ENCODE measurements at regions not wholly inside any gene's neighbourhood (a gene's known extent, or its start where the extent isn't known, plus 50 kb on each side); places are given as distances from the start of the nearest gene placed in this dataset.

GRCh38 chr5:88401686-88402085 lies 133.0 kb upstream of the TMEM161B start:
- H3K27me3 Mint-ChIP-seq = peaks cover 11 to 27% (median 14%) of the 10 kb centered on the region in 5 donors
- H3K9me3 ChIP-seq (ENCODE audit: control insufficient read depth in 2 of 3, low read length in 3 of 3) = no peaks in the 10 kb centered on the region
- H3K4me3 ChIP-seq (ENCODE audit: low read length) = no peak overlapping the region
- H3K27ac Mint-ChIP-seq = no peak overlapping the region
- H3K27ac ChIP-seq (ENCODE audit: low read depth, low read length) = no peak overlapping the region
- peaks cover 0 to 3% (median 0%) of the 10 kb centered on the region in 7 donors for H3K4me1 Mint-ChIP-seq
- H3K4me3 Mint-ChIP-seq = no peak overlapping the region
- H3K27me3 ChIP-seq (ENCODE audit: control insufficient read depth in 2 of 2, insufficient read depth in 2 of 2, low read length in 2 of 2) = peaks cover 0 to 3% of the 10 kb centered on the region in 2 donors
- no peak for DNase-seq
- peaks cover 0 to under 1% (median 0%) of the 10 kb centered on the region in 11 donors for H3K9me3 Mint-ChIP-seq
- no peaks in the 10 kb centered on the region for H3K36me3 ChIP-seq (ENCODE audit: control insufficient read depth in 2 of 3, insufficient read depth in 3 of 3, low read length in 3 of 3)
- no peaks in the 10 kb centered on the region for H3K36me3 Mint-ChIP-seq
- H3K4me1 ChIP-seq (ENCODE audit: control insufficient read depth in 2 of 2, insufficient read depth in 2 of 2, low read length in 2 of 2) = no peaks in the 10 kb centered on the region
- CTCF ChIA-PET = no interaction called here
- no peak for ATAC-seq
- intact Hi-C loops (cut with micrococcal nuclease) = no loop called here
- POLR2A ChIA-PET = no interaction called here

GRCh38 chr5:88401228-88401627 lies 132.6 kb upstream of the TMEM161B start:
- DNase-seq = no peak

GRCh38 chr5:88399561-88399960 lies 130.9 kb upstream of the TMEM161B start:
- ATAC-seq (no peak), DNase-seq (no peak)
- CTCF ChIA-PET = no interaction called here
- Histone ChIP-seq H3K27ac (ENCODE audit: low read depth, low read length) (no peak overlapping the region), H3K36me3 (ENCODE audit: control insufficient read depth in 2 of 3, insufficient read depth in 3 of 3, low read length in 3 of 3) (no peaks in the 10 kb centered on the region), H3K9me3 (ENCODE audit: control insufficient read depth in 2 of 3, low read length in 3 of 3) (no peaks in the 10 kb centered on the region), H3K4me3 (ENCODE audit: low read length) (no peak overlapping the region), H3K4me1 (ENCODE audit: control insufficient read depth in 2 of 2, insufficient read depth in 2 of 2, low read length in 2 of 2) (no peaks in the 10 kb centered on the region), H3K27me3 (ENCODE audit: control insufficient read depth in 2 of 2, insufficient read depth in 2 of 2, low read length in 2 of 2) (peaks cover 0 to 3% of the 10 kb centered on the region in 2 donors)
- no peak overlapping the region for H3K27ac Mint-ChIP-seq
- no peak overlapping the region for H3K4me3 Mint-ChIP-seq
- H3K9me3 Mint-ChIP-seq = peaks cover 0 to 2% (median 0%) of the 10 kb centered on the region in 11 donors
- H3K36me3 Mint-ChIP-seq = no peaks in the 10 kb centered on the region
- peaks cover 15 to 37% (median 24%) of the 10 kb centered on the region in 5 donors for H3K27me3 Mint-ChIP-seq
- peaks cover 0 to 3% (median 0%) of the 10 kb centered on the region in 7 donors for H3K4me1 Mint-ChIP-seq
- intact Hi-C loops (cut with micrococcal nuclease) = no loop called here
- POLR2A ChIA-PET = no interaction called here

More at GRCh38 chr5:88401228-88401627, 132.6 kb upstream of the TMEM161B start:
- no peaks in the 10 kb centered on the region for H3K9me3 ChIP-seq (ENCODE audit: control insufficient read depth in 2 of 3, low read length in 3 of 3)
- ChIA-PET CTCF (no interaction called here), POLR2A (no interaction called here)
- H3K9me3 Mint-ChIP-seq = peaks cover 0 to 2% (median 0%) of the 10 kb centered on the region in 11 donors
- H3K27ac Mint-ChIP-seq = no peak overlapping the region
- ATAC-seq = no peak
- H3K27me3 Mint-ChIP-seq = peaks cover 12 to 29% (median 18%) of the 10 kb centered on the region in 5 donors
- no peaks in the 10 kb centered on the region for H3K36me3 ChIP-seq (ENCODE audit: control insufficient read depth in 2 of 3, insufficient read depth in 3 of 3, low read length in 3 of 3)
- no peaks in the 10 kb centered on the region for H3K4me1 ChIP-seq (ENCODE audit: control insufficient read depth in 2 of 2, insufficient read depth in 2 of 2, low read length in 2 of 2)
- no peak overlapping the region for H3K27ac ChIP-seq (ENCODE audit: low read depth, low read length)
- H3K4me3 ChIP-seq (ENCODE audit: low read length) = no peak overlapping the region
- H3K36me3 Mint-ChIP-seq = no peaks in the 10 kb centered on the region
- peaks cover 0 to 3% of the 10 kb centered on the region in 2 donors for H3K27me3 ChIP-seq (ENCODE audit: control insufficient read depth in 2 of 2, insufficient read depth in 2 of 2, low read length in 2 of 2)
- H3K4me3 Mint-ChIP-seq = no peak overlapping the region
- H3K4me1 Mint-ChIP-seq = peaks cover 0 to 3% (median 0%) of the 10 kb centered on the region in 7 donors
- intact Hi-C loops (cut with micrococcal nuclease) = no loop called here

GRCh38 chr5:88398316-88398715 lies 129.7 kb upstream of the TMEM161B start:
- Mint-ChIP-seq H3K36me3 (no peaks in the 10 kb centered on the region), H3K4me1 (peaks cover 0 to 3% (median 0%) of the 10 kb centered on the region in 7 donors), H3K4me3 (no peak overlapping the region), H3K27ac (no peak overlapping the region), H3K27me3 (peaks cover 15 to 41% (median 30%) of the 10 kb centered on the region in 5 donors), H3K9me3 (peaks cover 0 to 2% (median 0%) of the 10 kb centered on the region in 11 donors)
- Histone ChIP-seq H3K4me3 (ENCODE audit: low read length) (no peak overlapping the region), H3K4me1 (ENCODE audit: control insufficient read depth in 2 of 2, insufficient read depth in 2 of 2, low read length in 2 of 2) (no peaks in the 10 kb centered on the region), H3K36me3 (ENCODE audit: control insufficient read depth in 2 of 3, insufficient read depth in 3 of 3, low read length in 3 of 3) (no peaks in the 10 kb centered on the region), H3K9me3 (ENCODE audit: control insufficient read depth in 2 of 3, low read length in 3 of 3) (no peaks in the 10 kb centered on the region), H3K27me3 (ENCODE audit: control insufficient read depth in 2 of 2, insufficient read depth in 2 of 2, low read length in 2 of 2) (peaks cover 0 to 3% of the 10 kb centered on the region in 2 donors), H3K27ac (ENCODE audit: low read depth, low read length) (no peak overlapping the region)
- intact Hi-C loops (cut with micrococcal nuclease) = no loop called here
- POLR2A ChIA-PET = no interaction called here
- CTCF ChIA-PET = no interaction called here
- ATAC-seq (no peak), DNase-seq (no peak)

- no peaks in the 10 kb centered on the region for H3K4me1 ChIP-seq (ENCODE audit: control insufficient read depth in 2 of 2, insufficient read depth in 2 of 2, low read length in 2 of 2)
- CTCF ChIA-PET = no interaction called here
- DNase-seq = no peak
- no peaks in the 10 kb centered on the region for H3K36me3 ChIP-seq (ENCODE audit: control insufficient read depth in 2 of 3, insufficient read depth in 3 of 3, low read length in 3 of 3)
- POLR2A ChIA-PET = no interaction called here
- no peak overlapping the region for H3K4me3 ChIP-seq (ENCODE audit: low read length)
- peaks cover 0 to 3% of the 10 kb centered on the region in 2 donors for H3K27me3 ChIP-seq (ENCODE audit: control insufficient read depth in 2 of 2, insufficient read depth in 2 of 2, low read length in 2 of 2)
- no peaks in the 10 kb centered on the region for H3K9me3 ChIP-seq (ENCODE audit: control insufficient read depth in 2 of 3, low read length in 3 of 3)
- H3K27ac ChIP-seq (ENCODE audit: low read depth, low read length) = no peak overlapping the region
- Mint-ChIP-seq H3K27me3 (peaks cover 15 to 41% (median 30%) of the 10 kb centered on the region in 5 donors), H3K36me3 (no peaks in the 10 kb centered on the region), H3K4me3 (no peak overlapping the region), H3K27ac (no peak overlapping the region), H3K4me1 (peaks cover 0 to 3% (median 0%) of the 10 kb centered on the region in 7 donors), H3K9me3 (peaks cover 0 to 2% (median 0%) of the 10 kb centered on the region in 11 donors)
- intact Hi-C loops (cut with micrococcal nuclease) = no loop called here
- no peak for ATAC-seq
These were observed 128.2 kb upstream of the TMEM161B start for GRCh38 chr5:88396751-88397281.

- ChIA-PET CTCF (no interaction called here), POLR2A (no interaction called here)
- intact Hi-C loops (cut with micrococcal nuclease) = no loop called here
- H3K4me1 ChIP-seq (ENCODE audit: control insufficient read depth in 2 of 2, insufficient read depth in 2 of 2, low read length in 2 of 2) = no peaks in the 10 kb centered on the region
- Mint-ChIP-seq H3K4me1 (peaks cover 0 to 3% (median 0%) of the 10 kb centered on the region in 7 donors), H3K27ac (no peak overlapping the region), H3K4me3 (no peak overlapping the region), H3K9me3 (peaks cover 0 to 2% (median 0%) of the 10 kb centered on the region in 11 donors), H3K27me3 (peaks cover 15 to 41% (median 28%) of the 10 kb centered on the region in 5 donors), H3K36me3 (no peaks in the 10 kb centered on the region)
- DNase-seq (no peak), ATAC-seq (no peak)
- H3K4me3 ChIP-seq (ENCODE audit: low read length) = no peak overlapping the region
- no peaks in the 10 kb centered on the region for H3K36me3 ChIP-seq (ENCODE audit: control insufficient read depth in 2 of 3, insufficient read depth in 3 of 3, low read length in 3 of 3)
- H3K27ac ChIP-seq (ENCODE audit: low read depth, low read length) = no peak overlapping the region
- no peaks in the 10 kb centered on the region for H3K9me3 ChIP-seq (ENCODE audit: control insufficient read depth in 2 of 3, low read length in 3 of 3)
- H3K27me3 ChIP-seq (ENCODE audit: control insufficient read depth in 2 of 2, insufficient read depth in 2 of 2, low read length in 2 of 2) = peaks cover 0 to 3% of the 10 kb centered on the region in 2 donors
These were observed 127.4 kb upstream of the TMEM161B start for GRCh38 chr5:88396000-88396535.

- peaks cover 0 to 3% of the 10 kb centered on the region in 2 donors for H3K27me3 ChIP-seq (ENCODE audit: control insufficient read depth in 2 of 2, insufficient read depth in 2 of 2, low read length in 2 of 2)
- Mint-ChIP-seq H3K4me1 (peaks cover 0 to 3% (median 0%) of the 10 kb centered on the region in 7 donors), H3K4me3 (no peak overlapping the region), H3K36me3 (no peaks in the 10 kb centered on the region), H3K27ac (no peak overlapping the region), H3K27me3 (peaks cover 14 to 40% (median 28%) of the 10 kb centered on the region in 5 donors), H3K9me3 (peaks cover 0 to 2% (median 0%) of the 10 kb centered on the region in 11 donors)
- no peaks in the 10 kb centered on the region for H3K36me3 ChIP-seq (ENCODE audit: control insufficient read depth in 2 of 3, insufficient read depth in 3 of 3, low read length in 3 of 3)
- no peaks in the 10 kb centered on the region for H3K4me1 ChIP-seq (ENCODE audit: control insufficient read depth in 2 of 2, insufficient read depth in 2 of 2, low read length in 2 of 2)
- no peak overlapping the region for H3K27ac ChIP-seq (ENCODE audit: low read depth, low read length)
- H3K9me3 ChIP-seq (ENCODE audit: control insufficient read depth in 2 of 3, low read length in 3 of 3) = no peaks in the 10 kb centered on the region
- intact Hi-C loops (cut with micrococcal nuclease) = no loop called here
- no peak overlapping the region for H3K4me3 ChIP-seq (ENCODE audit: low read length)
- ATAC-seq (no peak), DNase-seq (no peak)
- ChIA-PET CTCF (no interaction called here), POLR2A (no interaction called here)
These were observed 126.6 kb upstream of the TMEM161B start for GRCh38 chr5:88395264-88395663.

All from naive thymus-derived CD4-positive, alpha-beta T cell (primary cell).